Fibroblast of lung (primary cell): ENCODE measurements at regions not wholly inside any gene's neighbourhood (a gene's known extent, or its start where the extent isn't known, plus 50 kb on each side); places are given as distances from the start of the nearest gene placed in this dataset.

Source experiments
- DNase-seq, 2 donors: peaks; one replicate each; pipeline versions ENCODE4 v3.0.0 to v3.0.0-alpha.2; 2010; ENCODE audit warnings: low read depth in 2 of 2
- H2AFZ ChIP-seq: 2 replicates; pipeline ENCODE4 v1.5.1; 2012; ENCODE audit warnings: low read length, control low read depth, inconsistent platforms
- H3K27ac ChIP-seq: 2 replicates; pipeline ENCODE4 v1.5.1; 2011; ENCODE audit warnings: low read length, control low read depth; ENCODE audit not compliant: insufficient read depth
- H3K27me3 ChIP-seq: 2 replicates; pipeline ENCODE4 v1.5.1; 2011; ENCODE audit warnings: mild to moderate bottlenecking, low read length; ENCODE audit not compliant: control insufficient read depth, insufficient read depth
- H3K36me3 ChIP-seq: 2 replicates; pipeline ENCODE4 v1.5.1; 2011; ENCODE audit warnings: low read length; ENCODE audit not compliant: control insufficient read depth, insufficient read depth
- H3K4me1 ChIP-seq: 2 replicates; pipeline ENCODE4 v1.5.1; 2011; ENCODE audit warnings: low read length; ENCODE audit not compliant: control insufficient read depth, insufficient read depth; ENCODE audit errors: extremely low read depth
- H3K4me2 ChIP-seq: 2 replicates; pipeline ENCODE4 v1.5.1; 2011; ENCODE audit warnings: low read length, control low read depth; ENCODE audit not compliant: insufficient read depth; ENCODE audit errors: extremely low read depth
- H3K4me3 ChIP-seq, 4 experiments: fragments of 200-600 bp in 1 of 4; sonication (generic) in 1 of 4; replicated peaks in 1 of 4; 2 replicates each; pipeline ENCODE4 v1.5.1; 2011 to 2016; ENCODE audit warnings: low read length in 4 of 4, low read depth in 3 of 4, mild to moderate bottlenecking in 3 of 4, control low read depth in 2 of 4, inconsistent platforms in 1 of 4, mixed read lengths in 1 of 4; ENCODE audit not compliant: insufficient read depth in 1 of 4; ENCODE audit errors: control extremely low read depth in 1 of 4
- H3K79me2 ChIP-seq: 2 replicates; pipeline ENCODE4 v1.5.1; 2012; ENCODE audit warnings: mild to moderate bottlenecking, low read length, inconsistent platforms; ENCODE audit not compliant: control insufficient read depth, insufficient read depth
- H3K9ac ChIP-seq: 2 replicates; pipeline ENCODE4 v1.5.1; 2011; ENCODE audit warnings: mild to moderate bottlenecking, low read length, control low read depth; ENCODE audit not compliant: insufficient read depth
- H3K9me3 ChIP-seq: 2 replicates; pipeline ENCODE4 v1.5.1; 2012; ENCODE audit warnings: low read depth, low read length; ENCODE audit not compliant: control insufficient read depth, insufficient read depth
- H4K20me1 ChIP-seq: 2 replicates; pipeline ENCODE4 v1.5.1; 2011; ENCODE audit warnings: low read length; ENCODE audit not compliant: control insufficient read depth, insufficient read depth; ENCODE audit errors: extremely low read depth
- EZH2 ChIP-seq: IDR thresholded peaks from 2 replicates; pipeline ENCODE4 v1.5.1; 2012; ENCODE audit warnings: low read length, control low read depth, mild to moderate bottlenecking; ENCODE audit errors: missing control alignments
- TF ChIP-seq, protein P1 (sequence below), 2 donors: IDR thresholded peaks in 1 of 2; conservative IDR thresholded peaks in 1 of 2; 1 replicate in 1 of 2; 2 replicates in 1 of 2; pipeline ENCODE4 v1.5.1; 2011 to 2012; ENCODE audit warnings: low read length in 2 of 2, control low read depth in 1 of 2, inconsistent platforms in 1 of 2, low read depth in 1 of 2, mild to moderate bottlenecking in 1 of 2

DNA sequence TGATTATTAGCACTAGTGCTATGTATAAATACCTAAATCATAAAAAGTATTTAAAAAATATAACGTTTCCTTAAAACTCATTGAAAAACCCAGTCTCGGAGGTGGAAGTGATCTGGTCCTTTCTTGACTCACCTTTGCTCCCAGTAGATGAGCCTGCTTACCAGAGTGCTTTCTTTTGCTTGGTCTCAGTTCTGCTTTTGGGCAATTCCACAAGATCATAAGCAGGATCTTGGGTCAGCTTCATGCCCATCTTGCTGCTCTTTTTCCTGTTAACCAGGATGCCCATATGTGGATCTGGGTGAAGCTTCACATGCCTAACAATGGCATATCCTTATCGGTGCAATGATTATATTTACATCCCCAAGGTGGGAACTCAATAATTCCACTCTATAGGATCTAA, 332.1 kb upstream of the FAM98A start:
- Histone ChIP-seq H3K9ac (no peak overlapping the region), H3K9me3 (no peaks in the 10 kb centered on the region), H3K4me2 (no peak overlapping the region), H2AFZ (no peak overlapping the region), H4K20me1 (no peaks in the 10 kb centered on the region), H3K36me3 (no peaks in the 10 kb centered on the region), H3K27me3 (no peaks in the 10 kb centered on the region), H3K79me2 (no peaks in the 10 kb centered on the region), H3K4me1 (no peaks in the 10 kb centered on the region), H3K27ac (no peak overlapping the region), H3K4me3 (no peak overlapping the region)
- no peak for DNase-seq
- no peak for TF ChIP-seq EZH2
- TF ChIP-seq, protein P1, sequence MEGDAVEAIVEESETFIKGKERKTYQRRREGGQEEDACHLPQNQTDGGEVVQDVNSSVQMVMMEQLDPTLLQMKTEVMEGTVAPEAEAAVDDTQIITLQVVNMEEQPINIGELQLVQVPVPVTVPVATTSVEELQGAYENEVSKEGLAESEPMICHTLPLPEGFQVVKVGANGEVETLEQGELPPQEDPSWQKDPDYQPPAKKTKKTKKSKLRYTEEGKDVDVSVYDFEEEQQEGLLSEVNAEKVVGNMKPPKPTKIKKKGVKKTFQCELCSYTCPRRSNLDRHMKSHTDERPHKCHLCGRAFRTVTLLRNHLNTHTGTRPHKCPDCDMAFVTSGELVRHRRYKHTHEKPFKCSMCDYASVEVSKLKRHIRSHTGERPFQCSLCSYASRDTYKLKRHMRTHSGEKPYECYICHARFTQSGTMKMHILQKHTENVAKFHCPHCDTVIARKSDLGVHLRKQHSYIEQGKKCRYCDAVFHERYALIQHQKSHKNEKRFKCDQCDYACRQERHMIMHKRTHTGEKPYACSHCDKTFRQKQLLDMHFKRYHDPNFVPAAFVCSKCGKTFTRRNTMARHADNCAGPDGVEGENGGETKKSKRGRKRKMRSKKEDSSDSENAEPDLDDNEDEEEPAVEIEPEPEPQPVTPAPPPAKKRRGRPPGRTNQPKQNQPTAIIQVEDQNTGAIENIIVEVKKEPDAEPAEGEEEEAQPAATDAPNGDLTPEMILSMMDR (conservative IDR thresholded peaks at IDR 0.05 in 1 of 2, IDR thresholded peaks at IDR 0.05 in 1 of 2; ENCODE audit: low read depth in 1 of 2, low read length in 2 of 2): no peak

DNA sequence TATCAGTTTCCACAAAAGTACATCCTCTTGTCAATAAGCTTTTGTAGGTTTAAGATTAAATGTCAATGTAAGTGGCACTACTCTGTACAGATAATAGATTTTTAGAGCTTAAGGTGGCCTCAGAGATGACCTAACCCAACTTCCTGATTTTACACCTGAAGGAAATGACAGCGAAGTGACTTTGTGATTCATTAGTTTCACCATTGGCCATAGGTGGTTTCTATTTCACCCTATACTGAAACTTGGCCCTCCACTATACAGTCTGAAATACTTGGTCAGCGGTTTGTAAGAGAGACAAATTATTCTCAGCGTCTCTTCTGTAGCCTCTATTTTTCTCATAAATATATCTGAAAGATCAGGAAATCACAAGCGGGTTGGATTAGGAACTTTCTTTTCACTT, 330.4 kb upstream of the FAM98A start:
- no peak overlapping the region for H3K27ac ChIP-seq
- no peaks in the 10 kb centered on the region for H3K4me1 ChIP-seq
- no peak overlapping the region for H2AFZ ChIP-seq
- no peak overlapping the region for H3K4me3 ChIP-seq
- H3K79me2 ChIP-seq: no peaks in the 10 kb centered on the region
- H3K9ac ChIP-seq: no peak overlapping the region
- H4K20me1 ChIP-seq: no peaks in the 10 kb centered on the region
- no peaks in the 10 kb centered on the region for H3K9me3 ChIP-seq
- H3K27me3 ChIP-seq: no peaks in the 10 kb centered on the region
- H3K36me3 ChIP-seq: no peaks in the 10 kb centered on the region
- DNase-seq: no peak
- H3K4me2 ChIP-seq: no peak overlapping the region
- TF ChIP-seq, protein P1 (conservative IDR thresholded peaks at IDR 0.05 in 1 of 2, IDR thresholded peaks at IDR 0.05 in 1 of 2; ENCODE audit: low read depth in 1 of 2, low read length in 2 of 2): no peak
- TF ChIP-seq EZH2: no peak

DNA sequence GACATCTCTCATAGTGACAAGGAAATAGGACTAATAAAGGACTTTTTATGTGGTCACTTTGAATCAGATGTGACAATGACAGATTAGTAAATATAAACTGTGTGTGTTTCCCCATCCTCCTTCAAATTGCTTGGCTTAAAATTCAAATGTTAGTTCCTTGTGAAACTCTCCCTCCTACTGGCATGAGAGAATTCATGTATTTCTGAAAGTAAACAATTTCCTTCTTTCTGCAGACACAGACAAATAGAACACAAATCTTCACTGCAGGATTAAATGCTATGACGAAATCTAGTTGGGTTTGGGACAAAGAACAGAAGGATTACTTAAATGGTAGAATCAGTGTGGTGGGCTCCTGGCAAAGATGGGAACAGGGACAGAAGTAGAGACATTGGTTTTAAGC, 328.7 kb upstream of the FAM98A start:
- no peaks in the 10 kb centered on the region for H4K20me1 ChIP-seq
- H3K4me3 ChIP-seq: no peak overlapping the region
- H3K27ac ChIP-seq: no peak overlapping the region
- no peaks in the 10 kb centered on the region for H3K9me3 ChIP-seq
- no peak overlapping the region for H2AFZ ChIP-seq
- TF ChIP-seq, protein P1 (conservative IDR thresholded peaks at IDR 0.05 in 1 of 2, IDR thresholded peaks at IDR 0.05 in 1 of 2; ENCODE audit: low read depth in 1 of 2, low read length in 2 of 2): no peak
- TF ChIP-seq EZH2: no peak
- H3K4me1 ChIP-seq: no peaks in the 10 kb centered on the region
- H3K9ac ChIP-seq: no peak overlapping the region
- no peaks in the 10 kb centered on the region for H3K27me3 ChIP-seq
- no peaks in the 10 kb centered on the region for H3K79me2 ChIP-seq
- no peaks in the 10 kb centered on the region for H3K36me3 ChIP-seq
- H3K4me2 ChIP-seq: no peak overlapping the region
- no peak for DNase-seq
